ENCODE measurements at regions not wholly inside any gene's neighbourhood (a gene's known extent, or its start where the extent isn't known, plus 50 kb on each side); places are given as distances from the start of the nearest gene placed in this dataset.

DNA sequence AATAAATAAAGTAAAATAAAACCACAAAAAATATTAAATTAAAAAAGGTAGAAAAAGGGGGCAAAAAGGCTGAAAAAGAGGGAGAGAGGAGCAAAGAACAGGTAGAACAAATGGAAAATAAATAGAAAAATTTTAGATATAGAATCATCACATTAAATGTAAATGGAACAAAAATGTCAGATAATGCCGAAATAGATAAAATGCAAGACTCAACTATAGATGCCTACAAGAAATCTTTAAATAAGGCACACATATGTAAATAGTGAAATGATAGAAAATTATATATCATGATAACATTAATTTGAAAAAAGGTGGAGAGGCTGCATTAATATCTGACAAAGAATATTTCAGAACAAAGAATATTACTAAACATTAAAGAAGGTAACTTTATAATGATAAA, 477.1 kb upstream of the SPRY2 start:
- no peak for DNase-seq (ENCODE audit: low spot score)
- Histone ChIP-seq H3K9me3 (ENCODE audit: control insufficient read depth in 4 of 4, low read length in 3 of 4) (peaks cover 0 to 2% (median 0%) of the 10 kb centered on the region in 4 donors), H3K27me3 (ENCODE audit: control insufficient read depth in 4 of 4, insufficient read depth in 4 of 4, low read length in 3 of 4) (no peaks in the 10 kb centered on the region), H3K27ac (ENCODE audit: low read depth in 1 of 2, low read length in 2 of 2) (no peak overlapping the region), H3K4me3 (ENCODE audit: low read depth in 1 of 3, low read length in 3 of 3) (no peak overlapping the region), H3K4me1 (ENCODE audit: control insufficient read depth in 4 of 4, insufficient read depth in 4 of 4, low read length in 3 of 4) (no peaks in the 10 kb centered on the region), H3K9ac (ENCODE audit: low read depth in 1 of 2, low read length in 2 of 2) (no peak overlapping the region), H3K36me3 (ENCODE audit: control insufficient read depth in 4 of 4, insufficient read depth in 3 of 4, low read depth in 1 of 4, low read length in 3 of 4) (no peaks in the 10 kb centered on the region)
- TF ChIP-seq FOXA1 (IDR thresholded peaks at IDR 0.05) (no peak), HNF4A (conservative IDR thresholded peaks at IDR 0.05) (no peak), FOXA2 (IDR thresholded peaks at IDR 0.05) (no peak), RXRA (IDR thresholded peaks at IDR 0.05) (no peak), YY1 (IDR thresholded peaks at IDR 0.05) (no peak), NR2F2 (IDR thresholded peaks at IDR 0.05) (no peak), TAF1 (conservative IDR thresholded peaks at IDR 0.05) (no peak), GABPA (IDR thresholded peaks at IDR 0.05 in 1 of 2, conservative IDR thresholded peaks at IDR 0.05 in 1 of 2) (no peak), EGR1 (IDR thresholded peaks at IDR 0.05; ENCODE audit: low read depth in 2 of 2) (no peak)
- TF ChIP-seq, protein P1, sequence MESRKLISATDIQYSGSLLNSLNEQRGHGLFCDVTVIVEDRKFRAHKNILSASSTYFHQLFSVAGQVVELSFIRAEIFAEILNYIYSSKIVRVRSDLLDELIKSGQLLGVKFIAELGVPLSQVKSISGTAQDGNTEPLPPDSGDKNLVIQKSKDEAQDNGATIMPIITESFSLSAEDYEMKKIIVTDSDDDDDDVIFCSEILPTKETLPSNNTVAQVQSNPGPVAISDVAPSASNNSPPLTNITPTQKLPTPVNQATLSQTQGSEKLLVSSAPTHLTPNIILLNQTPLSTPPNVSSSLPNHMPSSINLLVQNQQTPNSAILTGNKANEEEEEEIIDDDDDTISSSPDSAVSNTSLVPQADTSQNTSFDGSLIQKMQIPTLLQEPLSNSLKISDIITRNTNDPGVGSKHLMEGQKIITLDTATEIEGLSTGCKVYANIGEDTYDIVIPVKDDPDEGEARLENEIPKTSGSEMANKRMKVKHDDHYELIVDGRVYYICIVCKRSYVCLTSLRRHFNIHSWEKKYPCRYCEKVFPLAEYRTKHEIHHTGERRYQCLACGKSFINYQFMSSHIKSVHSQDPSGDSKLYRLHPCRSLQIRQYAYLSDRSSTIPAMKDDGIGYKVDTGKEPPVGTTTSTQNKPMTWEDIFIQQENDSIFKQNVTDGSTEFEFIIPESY (IDR thresholded peaks at IDR 0.05) = no peak
- TF ChIP-seq, protein P2, sequence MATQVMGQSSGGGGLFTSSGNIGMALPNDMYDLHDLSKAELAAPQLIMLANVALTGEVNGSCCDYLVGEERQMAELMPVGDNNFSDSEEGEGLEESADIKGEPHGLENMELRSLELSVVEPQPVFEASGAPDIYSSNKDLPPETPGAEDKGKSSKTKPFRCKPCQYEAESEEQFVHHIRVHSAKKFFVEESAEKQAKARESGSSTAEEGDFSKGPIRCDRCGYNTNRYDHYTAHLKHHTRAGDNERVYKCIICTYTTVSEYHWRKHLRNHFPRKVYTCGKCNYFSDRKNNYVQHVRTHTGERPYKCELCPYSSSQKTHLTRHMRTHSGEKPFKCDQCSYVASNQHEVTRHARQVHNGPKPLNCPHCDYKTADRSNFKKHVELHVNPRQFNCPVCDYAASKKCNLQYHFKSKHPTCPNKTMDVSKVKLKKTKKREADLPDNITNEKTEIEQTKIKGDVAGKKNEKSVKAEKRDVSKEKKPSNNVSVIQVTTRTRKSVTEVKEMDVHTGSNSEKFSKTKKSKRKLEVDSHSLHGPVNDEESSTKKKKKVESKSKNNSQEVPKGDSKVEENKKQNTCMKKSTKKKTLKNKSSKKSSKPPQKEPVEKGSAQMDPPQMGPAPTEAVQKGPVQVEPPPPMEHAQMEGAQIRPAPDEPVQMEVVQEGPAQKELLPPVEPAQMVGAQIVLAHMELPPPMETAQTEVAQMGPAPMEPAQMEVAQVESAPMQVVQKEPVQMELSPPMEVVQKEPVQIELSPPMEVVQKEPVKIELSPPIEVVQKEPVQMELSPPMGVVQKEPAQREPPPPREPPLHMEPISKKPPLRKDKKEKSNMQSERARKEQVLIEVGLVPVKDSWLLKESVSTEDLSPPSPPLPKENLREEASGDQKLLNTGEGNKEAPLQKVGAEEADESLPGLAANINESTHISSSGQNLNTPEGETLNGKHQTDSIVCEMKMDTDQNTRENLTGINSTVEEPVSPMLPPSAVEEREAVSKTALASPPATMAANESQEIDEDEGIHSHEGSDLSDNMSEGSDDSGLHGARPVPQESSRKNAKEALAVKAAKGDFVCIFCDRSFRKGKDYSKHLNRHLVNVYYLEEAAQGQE (IDR thresholded peaks at IDR 0.05) = no peak
- TF ChIP-seq, protein P3, sequence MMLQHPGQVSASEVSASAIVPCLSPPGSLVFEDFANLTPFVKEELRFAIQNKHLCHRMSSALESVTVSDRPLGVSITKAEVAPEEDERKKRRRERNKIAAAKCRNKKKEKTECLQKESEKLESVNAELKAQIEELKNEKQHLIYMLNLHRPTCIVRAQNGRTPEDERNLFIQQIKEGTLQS (IDR thresholded peaks at IDR 0.05) = no peak
- 91% methylated on average over 1 of the region's 1 CpG for WGBS

DNA sequence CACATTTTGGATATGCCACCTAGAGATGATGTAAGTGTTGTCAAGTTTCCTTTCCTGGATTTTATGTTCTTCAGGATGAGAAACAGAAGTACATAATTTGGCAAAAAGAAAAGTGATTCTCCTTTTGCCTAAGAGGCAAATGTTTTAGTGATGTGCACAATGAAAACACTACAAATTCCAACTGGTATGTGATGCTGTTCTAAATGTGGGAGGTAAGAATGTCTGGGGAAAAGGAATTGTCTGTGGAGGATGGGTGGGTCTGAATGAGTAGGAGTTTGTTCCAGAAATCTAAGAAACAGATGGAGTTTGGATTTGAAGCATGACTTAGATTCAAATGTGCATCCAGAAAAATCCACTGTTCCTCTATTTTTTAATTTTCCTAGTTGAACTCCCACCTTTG, 473.6 kb upstream of the SPRY2 start:
- TF ChIP-seq SP1 (IDR thresholded peaks at IDR 0.05) (no peak), EGR1 (IDR thresholded peaks at IDR 0.05; ENCODE audit: low read depth in 2 of 2) (no peak), TAF1 (conservative IDR thresholded peaks at IDR 0.05) (no peak), GABPA (IDR thresholded peaks at IDR 0.05 in 1 of 2, conservative IDR thresholded peaks at IDR 0.05 in 1 of 2) (no peak), HNF4A (conservative IDR thresholded peaks at IDR 0.05) (no peak), FOXA2 (IDR thresholded peaks at IDR 0.05) (no peak), FOXA1 (IDR thresholded peaks at IDR 0.05) (no peak), YY1 (IDR thresholded peaks at IDR 0.05) (no peak), RXRA (IDR thresholded peaks at IDR 0.05) (no peak), RAD21 (IDR thresholded peaks at IDR 0.05) (no peak), HNF4G (IDR thresholded peaks at IDR 0.05) (no peak), NR2F2 (IDR thresholded peaks at IDR 0.05) (no peak), JUND (IDR thresholded peaks at IDR 0.05) (no peak)
- TF ChIP-seq, protein P1 (IDR thresholded peaks at IDR 0.05) = no peak
- TF ChIP-seq, protein P3 (IDR thresholded peaks at IDR 0.05) = no peak
- TF ChIP-seq, protein P4, sequence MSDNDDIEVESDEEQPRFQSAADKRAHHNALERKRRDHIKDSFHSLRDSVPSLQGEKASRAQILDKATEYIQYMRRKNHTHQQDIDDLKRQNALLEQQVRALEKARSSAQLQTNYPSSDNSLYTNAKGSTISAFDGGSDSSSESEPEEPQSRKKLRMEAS (IDR thresholded peaks at IDR 0.05) = no peak
- TF ChIP-seq, protein P5, sequence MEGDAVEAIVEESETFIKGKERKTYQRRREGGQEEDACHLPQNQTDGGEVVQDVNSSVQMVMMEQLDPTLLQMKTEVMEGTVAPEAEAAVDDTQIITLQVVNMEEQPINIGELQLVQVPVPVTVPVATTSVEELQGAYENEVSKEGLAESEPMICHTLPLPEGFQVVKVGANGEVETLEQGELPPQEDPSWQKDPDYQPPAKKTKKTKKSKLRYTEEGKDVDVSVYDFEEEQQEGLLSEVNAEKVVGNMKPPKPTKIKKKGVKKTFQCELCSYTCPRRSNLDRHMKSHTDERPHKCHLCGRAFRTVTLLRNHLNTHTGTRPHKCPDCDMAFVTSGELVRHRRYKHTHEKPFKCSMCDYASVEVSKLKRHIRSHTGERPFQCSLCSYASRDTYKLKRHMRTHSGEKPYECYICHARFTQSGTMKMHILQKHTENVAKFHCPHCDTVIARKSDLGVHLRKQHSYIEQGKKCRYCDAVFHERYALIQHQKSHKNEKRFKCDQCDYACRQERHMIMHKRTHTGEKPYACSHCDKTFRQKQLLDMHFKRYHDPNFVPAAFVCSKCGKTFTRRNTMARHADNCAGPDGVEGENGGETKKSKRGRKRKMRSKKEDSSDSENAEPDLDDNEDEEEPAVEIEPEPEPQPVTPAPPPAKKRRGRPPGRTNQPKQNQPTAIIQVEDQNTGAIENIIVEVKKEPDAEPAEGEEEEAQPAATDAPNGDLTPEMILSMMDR (IDR thresholded peaks at IDR 0.05; ENCODE audit: low read depth, low read length, missing input control) = no peak
- TF ChIP-seq, protein P2 (IDR thresholded peaks at IDR 0.05) = no peak
- H3K4me1 ChIP-seq (ENCODE audit: control insufficient read depth in 4 of 4, insufficient read depth in 4 of 4, low read length in 3 of 4) = no peaks in the 10 kb centered on the region
- no peaks in the 10 kb centered on the region for H3K27me3 ChIP-seq (ENCODE audit: control insufficient read depth in 4 of 4, insufficient read depth in 4 of 4, low read length in 3 of 4)
- no peaks in the 10 kb centered on the region for H3K36me3 ChIP-seq (ENCODE audit: control insufficient read depth in 4 of 4, insufficient read depth in 3 of 4, low read depth in 1 of 4, low read length in 3 of 4)
- H3K9ac ChIP-seq (ENCODE audit: low read depth in 1 of 2, low read length in 2 of 2) = no peak overlapping the region
- H3K4me3 ChIP-seq (ENCODE audit: low read depth in 1 of 3, low read length in 3 of 3) = no peak overlapping the region
- no peak overlapping the region for H3K27ac ChIP-seq (ENCODE audit: low read depth in 1 of 2, low read length in 2 of 2)
- no peak for DNase-seq (ENCODE audit: low spot score)
- H3K9me3 ChIP-seq (ENCODE audit: control insufficient read depth in 4 of 4, low read length in 3 of 4) = peaks cover 0 to 3% (median 0%) of the 10 kb centered on the region in 4 donors
